GM13977 (cell line): ENCODE measurements at regions not wholly inside any gene's neighbourhood (a gene's known extent, or its start where the extent isn't known, plus 50 kb on each side); places are given as distances from the start of the nearest gene placed in this dataset.

ENCODE experiments used
- DNase-seq: peaks from one replicate; pipeline ENCODE4 v3.0.0; 2012; ENCODE audit warnings: low spot score
- CTCF ChIP-seq: IDR thresholded peaks from 2 replicates; pipeline ENCODE4 v1.5.1; 2012; ENCODE audit warnings: mild to moderate bottlenecking, control low read depth; ENCODE audit not compliant: insufficient read depth; ENCODE audit errors: extremely low read depth, missing control alignments
- in situ Hi-C: fragments of 300-500 bp; cut with MboI; formaldehyde crosslinking; loops from one replicate; pipeline ENCODE4 v1.12.0; 2022; ENCODE audit warnings: low sequenced_read_pairs, low pct_unique_long_range_greater_than_20kb, mixed read lengths, inconsistent platforms; ENCODE audit not compliant: unreplicated experiment

- in situ Hi-C loops: no loop called here
- TF ChIP-seq CTCF: no peak
- DNase-seq: no peak
These were observed 325.1 kb upstream of the CBLB start for GRCh38 chr3:106193876-106194275.

GRCh38 chr3:106194726-106195125 lies 325.9 kb upstream of the CBLB start:
- in situ Hi-C loops: no loop called here
- DNase-seq: no peak
- TF ChIP-seq CTCF: no peak

- no peak for TF ChIP-seq CTCF
- in situ Hi-C loops: no loop called here
- DNase-seq: no peak
These were observed 328.9 kb upstream of the CBLB start for GRCh38 chr3:106197532-106198194.

GRCh38 chr3:106204160-106204868 lies 335.5 kb upstream of the CBLB start:
- in situ Hi-C loops: no loop called here
- TF ChIP-seq CTCF: no peak
- DNase-seq: no peak

GRCh38 chr3:106206146-106206545 lies 337.3 kb upstream of the CBLB start:
- in situ Hi-C loops: no loop called here
- no peak for TF ChIP-seq CTCF
- peak; percentile 11 for DNase-seq

GRCh38 chr3:106206613-106207012 lies 337.8 kb upstream of the CBLB start:
- no peak for DNase-seq
- no peak for TF ChIP-seq CTCF
- in situ Hi-C loops: no loop called here
